GM12891 (cell line): ENCODE measurements at regions not wholly inside any gene's neighbourhood (a gene's known extent, or its start where the extent isn't known, plus 50 kb on each side); places are given as distances from the start of the nearest gene placed in this dataset.

Experiments used
- PAX5 ChIP-seq: IDR thresholded peaks from 2 replicates; pipeline ENCODE4 v1.6.1; 2011; ENCODE audit warnings: low read length, moderate library complexity, mild to moderate bottlenecking; ENCODE audit not compliant: insufficient read depth, severe bottlenecking
- POLR2A ChIP-seq: IDR thresholded peaks from 2 replicates; pipeline ENCODE4 v1.6.1; 2011; ENCODE audit warnings: low read depth, low read length, control low read depth
- POLR2AphosphoS5 ChIP-seq: IDR thresholded peaks from 2 replicates; pipeline ENCODE4 v1.6.1; 2011; ENCODE audit warnings: low read depth, low read length, control low read depth
- POU2F2 ChIP-seq: IDR thresholded peaks from 2 replicates; pipeline ENCODE4 v1.6.1; 2011; ENCODE audit warnings: low read depth, mild to moderate bottlenecking, control low read depth, low read length, moderate library complexity
- TAF1 ChIP-seq: IDR thresholded peaks from 2 replicates; pipeline ENCODE4 v1.6.1; 2011; ENCODE audit warnings: low read depth, low read length, control low read depth

GRCh38 chr13:91136806-91137205, 210.7 kb upstream of the MIR17HG start:
- TF ChIP-seq POLR2A: no peak
- no peak for TF ChIP-seq TAF1
- no peak for TF ChIP-seq POLR2AphosphoS5
- TF ChIP-seq PAX5: no peak
- no peak for TF ChIP-seq POU2F2
